ENCODE measurements at regions not wholly inside any gene's neighbourhood (a gene's known extent, or its start where the extent isn't known, plus 50 kb on each side); places are given as distances from the start of the nearest gene placed in this dataset.
"Not testable (repeated sequence)": the region's sequence is repeated elsewhere in the genome, so short reads cannot be mapped to it uniquely, and the experiment has no call there.

DNA sequence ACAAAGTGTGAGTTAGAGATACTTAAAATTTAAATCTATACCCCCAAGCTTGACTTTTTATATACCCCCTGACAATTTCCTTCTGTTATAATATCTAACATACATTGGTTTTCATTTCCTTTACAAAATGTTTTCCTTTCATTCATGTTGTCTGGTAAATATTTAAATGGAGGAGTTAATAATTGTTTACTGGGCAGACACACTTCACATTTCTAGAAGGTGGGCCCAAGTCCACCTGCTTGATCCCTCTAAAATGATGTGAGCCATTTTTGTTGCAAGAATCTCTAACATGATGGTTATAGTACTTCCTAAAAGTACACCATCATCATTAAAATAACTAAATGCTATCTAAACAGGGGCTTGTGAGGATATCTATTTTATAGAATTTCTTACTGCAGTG, 155.9 kb downstream of the FAM174A start:
- ATAC-seq = no peak
- no peak for DNase-seq
- intact Hi-C loops (cut with DNase I, micrococcal nuclease) = no loop called here

DNA sequence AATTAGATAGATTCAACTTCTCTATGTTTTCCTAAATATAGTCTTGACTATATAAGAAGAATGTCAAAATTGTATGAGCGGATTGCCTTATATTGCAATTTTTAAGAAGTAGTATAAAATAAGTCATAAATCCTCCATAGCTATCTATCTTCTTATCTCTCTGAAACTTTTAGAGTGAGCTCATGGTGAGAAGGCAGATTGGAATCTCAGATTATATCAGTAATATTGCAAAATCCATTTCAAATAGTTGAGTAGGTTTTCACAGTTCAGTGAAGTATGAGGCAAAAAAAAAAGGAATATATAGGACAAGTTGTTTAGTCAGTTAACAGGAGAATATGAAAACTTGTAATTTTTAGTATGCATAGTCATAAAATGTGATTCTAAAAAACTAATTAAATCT, 156.4 kb downstream of the FAM174A start:
- intact Hi-C loops (cut with DNase I, micrococcal nuclease) = no loop called here
- DNase-seq (no peak), ATAC-seq (no peak)

DNA sequence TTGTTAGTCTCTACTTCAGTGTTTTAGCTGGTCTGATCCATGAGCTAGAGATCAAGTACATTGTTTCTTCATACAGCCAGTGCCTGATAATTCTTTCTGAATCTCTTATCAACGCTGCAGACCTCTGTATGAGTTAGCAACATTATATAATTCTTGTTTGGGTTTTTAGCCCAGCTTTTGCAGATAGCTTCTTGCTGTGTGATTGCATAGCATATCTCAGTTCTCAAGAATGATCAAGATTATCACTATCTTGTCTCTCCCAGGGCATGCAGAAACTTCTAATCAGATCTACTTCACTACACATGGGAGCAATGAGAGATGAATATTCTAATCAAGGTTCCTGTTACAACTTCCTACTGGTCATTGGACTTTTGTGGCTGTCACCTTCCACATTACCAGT, 158.3 kb downstream of the FAM174A start:
- intact Hi-C loops (cut with DNase I, micrococcal nuclease) = no loop called here
- DNase-seq (no peak), ATAC-seq (no peak)

DNA sequence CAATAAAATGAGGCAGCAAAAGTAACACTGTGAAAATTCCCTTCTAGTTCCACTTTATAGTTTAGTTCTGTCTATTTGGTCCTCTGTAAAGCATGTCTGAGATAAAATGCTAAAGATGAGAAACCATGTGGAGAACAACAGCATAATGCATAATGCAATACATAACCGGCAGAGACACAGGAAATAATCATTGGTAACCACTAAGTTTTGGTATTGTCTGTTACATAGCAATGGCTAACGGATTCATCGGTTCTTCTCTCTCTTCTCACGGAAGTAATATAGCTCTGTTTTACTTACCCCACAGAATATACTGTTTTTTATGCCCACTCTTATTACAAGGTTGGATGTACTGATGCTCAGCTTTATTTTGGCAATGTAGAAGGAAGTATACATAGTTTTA, 158.9 kb downstream of the FAM174A start:
- no peak for ATAC-seq
- DNase-seq = no peak
- intact Hi-C loops (cut with DNase I, micrococcal nuclease) = no loop called here

DNA sequence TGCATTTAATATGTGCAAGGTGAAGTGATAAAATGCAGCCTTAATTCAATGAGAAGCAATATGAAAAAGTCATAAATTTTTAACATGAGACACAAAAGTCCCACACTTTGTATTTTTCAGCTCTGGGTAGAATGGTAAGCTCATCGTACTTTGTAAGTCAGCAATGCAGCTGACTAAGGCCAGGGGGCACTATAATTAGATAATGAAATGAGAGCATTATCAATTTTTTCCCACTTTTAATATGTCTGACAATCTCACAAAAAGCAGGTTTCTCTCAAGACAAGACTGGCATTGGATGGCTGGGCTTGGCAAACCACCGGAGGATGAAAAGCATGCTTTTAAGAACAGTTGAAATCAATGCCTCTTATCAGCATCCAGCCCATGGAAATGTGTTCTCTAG, 162.8 kb downstream of the FAM174A start:
- DNase-seq (no peak), ATAC-seq (no peak)
- intact Hi-C loops (cut with DNase I, micrococcal nuclease) = no loop called here

DNA sequence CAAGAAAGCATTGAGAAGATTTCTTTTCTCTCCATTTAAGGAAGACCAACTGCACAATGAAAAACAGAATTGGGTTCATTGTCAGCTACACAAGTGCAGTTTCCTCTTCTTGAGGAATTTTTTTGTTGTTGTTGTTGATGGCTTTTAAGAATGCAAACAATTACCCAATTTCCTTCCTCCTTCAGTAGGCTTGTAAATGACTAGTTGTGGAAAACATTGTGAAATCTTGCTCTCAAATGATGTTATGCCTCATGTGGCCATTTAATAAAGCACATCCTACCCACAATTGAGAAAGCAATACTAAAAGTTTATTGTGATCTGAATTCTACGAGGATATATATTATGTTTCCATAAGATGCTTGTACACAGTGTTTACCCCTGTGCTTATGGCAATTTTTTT, 171.6 kb downstream of the FAM174A start:
- DNase-seq (no peak), ATAC-seq (no peak)

DNA sequence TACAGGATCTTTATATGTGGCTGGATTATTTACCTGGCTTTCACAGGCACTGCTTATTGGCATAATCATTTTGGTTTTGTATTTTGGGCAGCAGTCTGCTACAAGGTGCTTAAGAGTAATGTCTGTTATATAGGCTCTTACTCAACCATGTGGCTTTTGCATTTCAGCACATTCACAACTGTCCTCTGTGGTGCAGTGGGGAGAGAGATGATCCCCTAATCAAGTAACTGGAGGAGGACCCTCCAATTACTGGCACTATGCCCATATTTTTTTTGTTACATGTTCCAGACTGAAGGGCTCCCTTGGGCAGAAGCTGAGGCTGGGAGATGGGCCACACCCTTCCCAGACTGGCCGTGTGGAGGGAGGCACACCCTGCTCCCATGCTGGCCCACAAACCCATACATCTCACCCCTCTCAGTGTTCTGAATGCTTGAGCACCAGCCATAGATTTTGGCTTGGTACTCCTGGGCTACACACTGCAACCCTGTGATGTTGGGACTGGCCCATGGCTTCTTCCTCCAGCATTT, 173.5 kb downstream of the FAM174A start:
- ATAC-seq (no peak), DNase-seq (no peak)
- intact Hi-C loops (cut with DNase I, micrococcal nuclease) = no loop called here

More for the DNA sequence above, 171.6 kb downstream of the FAM174A start:
- intact Hi-C loops (cut with DNase I, micrococcal nuclease) = no loop called here

DNA sequence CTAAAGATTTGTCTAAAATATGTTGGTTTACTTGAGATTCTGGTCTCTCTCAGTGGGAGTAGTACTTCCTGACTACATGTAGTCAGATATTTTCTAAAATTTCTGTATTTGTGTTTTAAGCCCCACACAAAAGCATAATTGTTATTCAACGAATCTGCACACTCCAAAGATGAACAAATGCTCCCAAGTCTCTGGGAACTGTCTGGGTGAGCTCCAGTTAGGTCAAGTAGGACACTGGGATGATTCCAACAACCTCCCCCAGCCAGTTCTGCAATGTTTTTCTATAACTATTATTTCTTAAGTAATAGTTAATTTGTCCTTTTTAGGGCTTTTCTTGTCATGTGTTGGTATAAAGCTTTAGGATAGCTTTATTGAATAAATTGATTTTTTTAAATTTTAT, 174.6 kb downstream of the FAM174A start:
- intact Hi-C loops (cut with DNase I, micrococcal nuclease) = no loop called here
- DNase-seq = no peak
- no peak for ATAC-seq

DNA sequence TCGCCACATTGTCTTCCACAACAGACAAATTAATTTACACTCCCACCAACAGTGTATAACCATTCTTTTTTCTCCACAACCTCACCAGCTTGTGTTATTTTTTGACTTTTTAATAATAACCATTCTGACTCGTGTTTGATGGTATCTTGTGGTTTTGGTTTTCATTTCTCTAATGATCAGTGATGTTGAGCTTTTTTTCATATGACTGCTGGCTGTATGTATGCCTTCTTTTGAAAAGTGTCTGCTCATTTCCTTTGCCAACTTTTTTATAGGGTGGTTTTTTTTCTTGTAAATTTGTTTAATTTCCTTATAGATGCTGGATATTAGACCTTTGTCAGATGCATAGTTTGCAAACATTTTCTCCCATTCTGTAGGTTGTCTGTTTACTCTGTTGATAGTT, 179.6 kb downstream of the FAM174A start:
- DNase-seq; ATAC-seq; intact Hi-C loops (cut with DNase I, micrococcal nuclease): not testable (repeated sequence)

DNA sequence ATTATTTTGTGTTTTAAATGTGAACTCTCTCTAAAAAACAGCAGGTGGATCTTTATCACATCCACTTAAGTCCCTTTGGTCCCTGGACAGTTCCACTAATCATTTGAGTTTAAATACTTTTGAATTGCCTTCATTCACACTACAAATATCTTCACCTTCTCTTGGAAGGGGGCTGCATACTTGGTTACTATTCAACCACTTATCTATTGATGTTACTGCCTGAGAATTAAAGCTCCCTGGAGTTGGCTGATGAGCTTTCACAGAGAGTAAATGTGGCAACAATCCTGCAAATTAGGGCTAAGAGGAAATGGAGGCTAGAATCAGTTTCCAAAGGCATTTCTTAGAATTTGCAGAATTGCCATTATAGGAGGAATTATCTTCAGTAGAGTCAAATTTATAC, 180.4 kb downstream of the ST8SIA4 start:
- no peak for DNase-seq
- no peak for ATAC-seq
- intact Hi-C loops (cut with DNase I, micrococcal nuclease) = no loop called here

DNA sequence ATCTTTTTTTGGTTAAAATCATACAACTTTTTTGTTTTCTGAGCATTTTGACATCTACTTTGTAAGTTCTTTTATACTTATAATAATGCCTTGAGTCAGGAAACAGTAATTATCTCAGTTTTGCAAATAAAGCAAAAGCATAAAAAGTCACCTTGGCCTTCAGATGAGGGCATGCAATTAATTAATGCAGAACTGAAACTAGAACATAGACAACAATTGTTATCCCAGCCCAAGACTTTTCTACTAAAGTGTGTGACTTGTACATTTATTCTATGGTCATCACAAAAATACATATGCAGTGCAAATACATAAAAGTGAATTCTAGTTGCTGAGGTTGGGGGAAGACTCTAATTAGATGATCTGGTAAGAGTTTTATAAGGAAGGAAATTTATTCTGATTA, 179.9 kb downstream of the ST8SIA4 start:
- intact Hi-C loops (cut with DNase I, micrococcal nuclease) = no loop called here
- no peak for ATAC-seq

DNA sequence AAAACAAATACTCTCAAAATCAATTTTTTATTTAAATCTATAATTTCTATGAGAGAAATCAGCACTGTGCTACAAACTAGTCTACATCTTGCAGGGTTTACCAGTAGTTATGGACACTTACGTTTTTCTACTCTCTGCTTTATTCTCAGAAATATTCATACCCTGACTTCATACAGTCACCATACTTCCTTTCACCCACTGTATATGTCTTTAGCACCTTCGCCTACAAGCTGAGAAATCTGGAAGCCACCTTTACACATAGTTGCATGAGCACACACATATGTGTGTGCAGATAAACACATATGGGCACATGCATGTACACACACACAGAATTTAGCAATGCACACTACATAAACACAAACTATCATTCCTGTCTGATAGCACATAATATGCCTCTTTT, 177.0 kb downstream of the ST8SIA4 start:
- DNase-seq (no peak), ATAC-seq (no peak)
- intact Hi-C loops (cut with DNase I, micrococcal nuclease) = no loop called here

More for the DNA sequence above, 179.9 kb downstream of the ST8SIA4 start:
- no peak for DNase-seq

DNA sequence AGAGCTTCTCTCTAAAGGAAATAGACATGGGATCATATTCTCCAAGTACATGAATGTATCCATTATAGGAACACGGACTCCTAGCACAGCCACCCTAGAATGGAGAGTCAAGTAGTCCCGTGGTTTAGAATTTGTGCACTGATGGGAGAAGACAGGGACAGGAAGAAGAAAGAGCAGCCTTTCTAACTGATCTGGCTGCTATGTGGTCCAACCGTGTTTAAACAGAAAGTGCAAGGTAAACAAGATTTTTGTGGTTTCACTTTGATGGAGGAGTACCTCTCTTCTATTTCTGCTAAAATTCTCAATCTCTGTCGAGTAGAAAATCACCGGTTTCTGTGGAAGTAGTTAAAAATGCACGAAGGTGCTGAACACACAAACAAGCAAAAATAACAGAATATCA, 171.3 kb downstream of the ST8SIA4 start:
- DNase-seq (no peak), ATAC-seq (no peak)
- intact Hi-C loops (cut with DNase I, micrococcal nuclease) = no loop called here

DNA sequence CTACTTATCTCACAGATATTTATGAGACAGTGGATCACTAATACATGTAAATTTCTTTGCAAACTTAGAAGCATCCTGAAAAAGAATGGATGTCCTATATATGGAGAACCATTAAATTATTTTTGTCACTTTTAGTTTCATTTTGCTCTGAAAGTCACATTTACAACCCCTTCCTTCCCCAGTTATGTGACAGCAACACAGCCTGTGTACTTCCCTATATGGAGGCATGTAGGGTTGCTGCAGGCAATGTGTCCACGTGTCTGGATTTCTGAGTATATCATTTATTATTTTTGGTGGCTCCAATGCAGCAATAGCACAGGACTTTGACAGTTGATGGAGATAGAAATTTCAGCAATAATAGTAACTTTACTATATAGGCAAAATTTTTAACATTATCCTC, 156.4 kb downstream of the ST8SIA4 start:
- intact Hi-C loops (cut with DNase I, micrococcal nuclease) = no loop called here
- ATAC-seq (no peak), DNase-seq (no peak)

DNA sequence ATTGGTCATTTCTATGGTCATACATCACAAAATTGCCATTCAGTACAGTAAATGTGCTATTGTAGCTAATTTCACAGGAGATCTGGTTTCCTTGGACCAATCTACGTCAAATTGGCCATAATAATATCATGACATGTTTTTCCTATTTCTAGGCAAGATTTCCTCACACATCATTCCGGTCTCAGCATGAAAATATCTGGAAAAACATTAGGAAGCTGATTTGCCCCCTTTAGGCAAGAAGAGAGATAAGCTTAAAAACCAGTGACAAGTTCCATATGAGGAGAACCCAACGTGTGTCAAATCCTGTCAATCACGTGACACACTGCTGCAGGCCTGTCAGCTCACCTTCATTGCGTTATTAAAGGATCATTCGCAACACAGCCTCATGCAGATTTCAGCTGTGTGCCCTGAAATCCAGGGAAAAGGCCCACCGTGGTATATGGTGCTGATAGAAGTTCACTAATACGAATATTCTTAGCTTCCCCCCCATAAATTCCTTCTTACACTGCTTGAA, 153.3 kb downstream of the ST8SIA4 start:
- intact Hi-C loops (cut with DNase I, micrococcal nuclease) = no loop called here
- ATAC-seq (no peak), DNase-seq (no peak)

DNA sequence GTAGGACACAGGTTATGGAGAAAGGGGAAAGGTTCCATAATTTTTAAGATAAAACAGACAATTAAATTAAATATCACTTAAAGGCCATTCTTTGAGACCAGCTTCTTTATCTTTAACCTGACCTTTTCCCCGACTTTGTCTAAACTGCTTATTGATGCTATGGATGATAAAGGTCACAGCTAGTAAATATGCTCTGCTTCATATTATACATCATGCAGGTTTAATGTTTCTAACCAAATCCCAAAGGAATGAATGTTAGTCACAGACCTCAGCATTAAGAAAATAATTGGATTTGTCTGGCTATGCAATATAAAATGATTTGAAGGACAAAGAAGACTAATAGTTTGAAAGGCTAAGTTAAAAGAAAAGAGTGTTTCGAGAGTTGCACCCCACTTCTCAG, 147.6 kb downstream of the ST8SIA4 start:
- DNase-seq (no peak), ATAC-seq (no peak)
- intact Hi-C loops (cut with DNase I, micrococcal nuclease) = no loop called here
